Parathyroid adenoma (tissue), 2 donors: ENCODE measurements at regions not wholly inside any gene's neighbourhood (a gene's known extent, or its start where the extent isn't known, plus 50 kb on each side); places are given as distances from the start of the nearest gene placed in this dataset.

Experiments
- H2AFZ ChIP-seq: fragments of 300-600 bp; sonication (generic); one replicate; pipeline ENCODE4 v1.7.0; 2017; ENCODE audit warnings: antibody characterized with exemption, mild to moderate bottlenecking
- H3K27ac ChIP-seq: fragments of 300-600 bp; sonication (generic); one replicate; pipeline ENCODE4 v1.7.0; 2017
- H3K27me3 ChIP-seq: fragments of 300-600 bp; sonication (generic); one replicate; pipeline ENCODE4 v1.7.0; 2017; ENCODE audit warnings: low read length; ENCODE audit not compliant: control insufficient read depth, insufficient read depth
- H3K36me3 ChIP-seq: fragments of 300-600 bp; sonication (generic); one replicate; pipeline ENCODE4 v1.7.0; 2017; ENCODE audit warnings: low read length; ENCODE audit not compliant: control insufficient read depth, insufficient read depth
- H3K4me1 ChIP-seq: fragments of 300-600 bp; sonication (generic); one replicate; pipeline ENCODE4 v1.7.0; 2017; ENCODE audit warnings: control low read depth
- H3K4me2 ChIP-seq: fragments of 300-600 bp; sonication (generic); one replicate; pipeline ENCODE4 v1.7.0; 2017; ENCODE audit warnings: low read length
- H3K4me3 ChIP-seq: fragments of 300-600 bp; sonication (generic); one replicate; pipeline ENCODE4 v1.7.0; 2017; ENCODE audit warnings: low read depth, low read length
- H3K79me2 ChIP-seq: fragments of 300-600 bp; sonication (generic); one replicate; pipeline ENCODE4 v1.7.0; 2017; ENCODE audit warnings: control low read depth
- H3K9ac ChIP-seq: fragments of 300-600 bp; sonication (generic); one replicate; pipeline ENCODE4 v1.7.0; 2017; ENCODE audit warnings: mild to moderate bottlenecking
- H3K9me3 ChIP-seq: fragments of 300-600 bp; sonication (generic); one replicate; pipeline ENCODE4 v1.7.0; 2017; ENCODE audit warnings: low read length; ENCODE audit not compliant: control insufficient read depth
- CTCF ChIP-seq: fragments of 300-600 bp; sonication (generic); IDR thresholded peaks from one replicate; pipeline ENCODE4 v1.7.0; 2017; ENCODE audit warnings: antibody characterized with exemption, mild to moderate bottlenecking
- donor health status: primary hyperparathyroidism.

- Histone ChIP-seq H3K4me3 (no peak overlapping the region), H3K9me3 (no peaks in the 10 kb centered on the region), H3K27me3 (no peaks in the 10 kb centered on the region), H3K4me2 (no peak overlapping the region), H3K9ac (no peak overlapping the region), H3K79me2 (no peaks in the 10 kb centered on the region), H3K36me3 (no peaks in the 10 kb centered on the region), H2AFZ (no peak overlapping the region), H3K27ac (no peak overlapping the region), H3K4me1 (no peaks in the 10 kb centered on the region)
- TF ChIP-seq CTCF, result no peak
Observed at GRCh38 chr15:97194750-97195149, 765.8 kb upstream of the ARRDC4 start.

GRCh38 chr15:97196048-97197014, 764.2 kb upstream of the ARRDC4 start:
- no peak overlapping the region for H3K9ac ChIP-seq
- no peaks in the 10 kb centered on the region for H3K36me3 ChIP-seq
- H3K4me2 ChIP-seq, result no peak overlapping the region
- no peak for TF ChIP-seq CTCF
- no peaks in the 10 kb centered on the region for H3K9me3 ChIP-seq
- no peak overlapping the region for H3K27ac ChIP-seq
- no peak overlapping the region for H2AFZ ChIP-seq
- H3K4me1 ChIP-seq, result no peaks in the 10 kb centered on the region
- H3K27me3 ChIP-seq, result no peaks in the 10 kb centered on the region
- H3K4me3 ChIP-seq, result no peak overlapping the region
- no peaks in the 10 kb centered on the region for H3K79me2 ChIP-seq

- no peaks in the 10 kb centered on the region for H3K27me3 ChIP-seq
- no peak for TF ChIP-seq CTCF
- no peaks in the 10 kb centered on the region for H3K4me1 ChIP-seq
- H3K27ac ChIP-seq, result no peak overlapping the region
- H3K4me3 ChIP-seq, result no peak overlapping the region
- H3K9me3 ChIP-seq, result no peaks in the 10 kb centered on the region
- H3K9ac ChIP-seq, result no peak overlapping the region
- H3K36me3 ChIP-seq, result no peaks in the 10 kb centered on the region
- no peak overlapping the region for H2AFZ ChIP-seq
- H3K79me2 ChIP-seq, result no peaks in the 10 kb centered on the region
- no peak overlapping the region for H3K4me2 ChIP-seq
Observed at GRCh38 chr15:97199393-97200051, 761.0 kb upstream of the ARRDC4 start.

- no peak overlapping the region for H3K4me3 ChIP-seq
- H3K36me3 ChIP-seq, result no peaks in the 10 kb centered on the region
- H3K79me2 ChIP-seq, result no peaks in the 10 kb centered on the region
- no peaks in the 10 kb centered on the region for H3K27me3 ChIP-seq
- H3K27ac ChIP-seq, result no peak overlapping the region
- H3K9ac ChIP-seq, result no peak overlapping the region
- no peak overlapping the region for H2AFZ ChIP-seq
- TF ChIP-seq CTCF, result no peak
- H3K4me1 ChIP-seq, result no peaks in the 10 kb centered on the region
- no peaks in the 10 kb centered on the region for H3K9me3 ChIP-seq
- H3K4me2 ChIP-seq, result no peak overlapping the region
Observed at GRCh38 chr15:97200161-97200560, 760.3 kb upstream of the ARRDC4 start.
